ENCODE measurements at regions not wholly inside any gene's neighbourhood (a gene's known extent, or its start where the extent isn't known, plus 50 kb on each side); places are given as distances from the start of the nearest gene placed in this dataset.

DNA sequence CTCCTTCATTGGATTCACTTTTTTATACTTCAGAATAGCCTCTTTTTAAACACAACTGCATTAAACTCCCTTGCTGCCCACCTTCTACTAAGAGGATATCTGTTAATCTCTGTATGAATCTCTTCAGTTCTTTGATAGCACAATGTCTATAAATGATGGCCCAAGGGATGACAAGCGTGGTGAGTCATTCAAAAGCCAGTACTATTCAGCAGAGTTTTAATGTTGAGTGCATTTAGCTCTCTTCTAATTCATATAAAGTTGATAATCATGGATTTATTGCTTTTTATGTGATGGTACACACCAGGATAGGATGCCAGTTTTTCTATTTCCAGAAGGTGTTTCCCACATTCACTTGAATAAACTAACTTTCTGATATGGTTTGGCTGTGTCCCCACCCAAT, 57.4 kb upstream of the HECTD2 start:
- ATAC-seq (no peak), DNase-seq (no peak), FAIRE-seq (no peak)
- H3K27ac ChIP-seq: no peak overlapping the region
- intact Hi-C loops (cut with DNase I): no loop called here
- H3K9me3 ChIP-seq: no peaks in the 10 kb centered on the region
- no peaks in the 10 kb centered on the region for H3K36me3 ChIP-seq
- no peaks in the 10 kb centered on the region for H3K27me3 ChIP-seq
- H3K4me3 ChIP-seq: no peak overlapping the region
- TF ChIP-seq, protein P1, sequence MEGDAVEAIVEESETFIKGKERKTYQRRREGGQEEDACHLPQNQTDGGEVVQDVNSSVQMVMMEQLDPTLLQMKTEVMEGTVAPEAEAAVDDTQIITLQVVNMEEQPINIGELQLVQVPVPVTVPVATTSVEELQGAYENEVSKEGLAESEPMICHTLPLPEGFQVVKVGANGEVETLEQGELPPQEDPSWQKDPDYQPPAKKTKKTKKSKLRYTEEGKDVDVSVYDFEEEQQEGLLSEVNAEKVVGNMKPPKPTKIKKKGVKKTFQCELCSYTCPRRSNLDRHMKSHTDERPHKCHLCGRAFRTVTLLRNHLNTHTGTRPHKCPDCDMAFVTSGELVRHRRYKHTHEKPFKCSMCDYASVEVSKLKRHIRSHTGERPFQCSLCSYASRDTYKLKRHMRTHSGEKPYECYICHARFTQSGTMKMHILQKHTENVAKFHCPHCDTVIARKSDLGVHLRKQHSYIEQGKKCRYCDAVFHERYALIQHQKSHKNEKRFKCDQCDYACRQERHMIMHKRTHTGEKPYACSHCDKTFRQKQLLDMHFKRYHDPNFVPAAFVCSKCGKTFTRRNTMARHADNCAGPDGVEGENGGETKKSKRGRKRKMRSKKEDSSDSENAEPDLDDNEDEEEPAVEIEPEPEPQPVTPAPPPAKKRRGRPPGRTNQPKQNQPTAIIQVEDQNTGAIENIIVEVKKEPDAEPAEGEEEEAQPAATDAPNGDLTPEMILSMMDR (IDR thresholded peaks at IDR 0.05): no peak
- H3K4me1 ChIP-seq: peaks cover 0 to 11% (median 8%) of the 10 kb centered on the region in 3 donors
- WGBS, 2 donors: 95 to 97% methylated on average over 1 of the region's 1 CpG

DNA sequence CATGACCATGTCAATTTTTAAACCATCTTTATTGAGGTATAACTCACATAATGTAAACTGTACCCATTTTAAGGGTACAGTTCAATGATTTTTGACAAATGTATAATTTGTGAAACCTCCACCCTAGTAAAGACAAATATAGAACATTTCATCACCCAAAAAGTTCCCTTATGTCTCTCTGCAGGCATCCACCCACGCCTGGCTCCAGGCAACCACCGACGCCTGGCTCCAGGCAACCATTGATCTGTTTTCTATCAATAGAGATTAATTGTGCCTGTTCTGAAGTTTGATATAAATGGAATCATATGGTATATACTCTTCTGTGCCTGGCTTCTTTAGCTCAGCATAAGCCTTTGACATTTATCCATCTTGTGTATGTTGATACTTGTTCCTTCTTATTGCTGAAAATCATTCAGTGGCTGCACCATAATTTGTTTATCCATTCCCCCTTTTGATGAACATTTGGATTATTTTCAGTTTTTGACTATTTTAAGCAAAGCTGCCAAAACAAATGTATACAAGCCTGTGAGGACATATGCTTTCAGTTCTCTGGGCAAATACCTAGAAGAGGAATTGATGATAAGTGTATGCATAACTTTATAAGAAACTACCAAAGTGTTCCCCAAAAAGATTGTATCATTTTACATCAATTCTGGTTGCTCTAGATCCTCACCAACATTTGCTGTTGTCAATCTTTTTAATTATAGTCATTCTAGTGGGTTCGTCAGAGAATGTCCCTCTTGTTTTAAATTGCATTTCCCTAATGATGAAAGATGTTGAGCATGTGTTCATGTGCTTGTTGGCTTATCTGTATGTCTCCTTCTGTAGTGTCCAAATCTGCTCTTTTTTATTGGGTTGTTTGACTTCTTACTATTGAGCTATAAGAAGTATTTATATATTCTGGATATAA, 55.7 kb upstream of the HECTD2 start:
- DNase-seq: no peak
- FAIRE-seq: no peak
- WGBS, 2 donors: 78 to 83% methylated on average over 4 of the region's 4 CpGs
- TF ChIP-seq, protein P1 (IDR thresholded peaks at IDR 0.05): no peak
- peaks cover 0 to 11% (median 8%) of the 10 kb centered on the region in 3 donors for H3K4me1 ChIP-seq
- ATAC-seq: no peak
- intact Hi-C loops (cut with DNase I): no loop called here
- H3K27ac ChIP-seq: no peak overlapping the region
- no peaks in the 10 kb centered on the region for H3K36me3 ChIP-seq
- no peaks in the 10 kb centered on the region for H3K27me3 ChIP-seq
- no peaks in the 10 kb centered on the region for H3K9me3 ChIP-seq
- H3K4me3 ChIP-seq: no peak overlapping the region

DNA sequence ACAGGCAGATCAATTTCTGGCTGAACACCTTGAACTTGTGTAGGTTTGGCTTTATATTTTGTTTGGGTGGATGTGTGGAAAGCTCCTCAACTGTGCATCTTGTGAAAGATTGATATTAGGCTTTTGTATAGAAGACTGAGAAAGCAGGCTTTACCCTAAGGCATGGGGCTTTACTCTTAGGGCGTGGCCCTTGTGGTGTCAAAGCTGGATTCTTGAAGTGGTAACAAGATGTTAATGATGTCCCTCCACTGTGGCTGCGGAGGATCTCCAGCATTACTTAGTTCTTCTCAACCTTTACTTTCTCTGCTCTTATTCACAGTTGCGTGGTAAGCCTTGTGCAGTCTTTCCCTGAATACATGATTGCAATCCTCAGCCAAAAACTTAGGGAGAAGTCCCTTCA, 54.1 kb upstream of the HECTD2 start:
- ATAC-seq (no peak), DNase-seq (no peak), FAIRE-seq (no peak)
- H3K27ac ChIP-seq: no peak overlapping the region
- no peaks in the 10 kb centered on the region for H3K9me3 ChIP-seq
- 90 to 92% methylated on average over 3 of the region's 3 CpGs for WGBS, 2 donors
- TF ChIP-seq, protein P1 (IDR thresholded peaks at IDR 0.05): no peak
- H3K4me1 ChIP-seq: peaks cover 0 to 6% (median 0%) of the 10 kb centered on the region in 3 donors
- no peaks in the 10 kb centered on the region for H3K27me3 ChIP-seq
- H3K4me3 ChIP-seq: no peak overlapping the region
- intact Hi-C loops (cut with DNase I): no loop called here
- no peaks in the 10 kb centered on the region for H3K36me3 ChIP-seq

DNA sequence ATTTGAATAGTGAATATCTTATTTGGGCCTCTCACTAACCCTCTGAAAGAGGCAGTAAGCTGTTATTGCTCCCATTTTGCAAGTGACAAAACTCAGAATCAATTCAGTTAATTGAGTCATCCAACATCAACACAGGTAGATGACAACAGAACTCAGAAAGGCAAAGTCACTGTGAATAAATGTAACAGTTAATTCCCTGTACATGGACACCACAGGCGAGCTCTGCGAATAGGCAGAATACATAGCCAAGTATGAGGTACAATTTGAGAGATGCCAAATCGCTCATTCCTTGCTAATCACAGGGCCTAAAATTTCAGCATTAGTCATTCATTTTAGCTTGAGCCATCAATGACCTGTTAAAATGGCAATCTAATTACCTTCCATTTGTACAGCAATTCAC, 52.6 kb upstream of the HECTD2 start:
- Histone ChIP-seq H3K27me3 (no peaks in the 10 kb centered on the region), H3K4me3 (no peak overlapping the region), H3K9me3 (no peaks in the 10 kb centered on the region), H3K36me3 (no peaks in the 10 kb centered on the region), H3K4me1 (no peaks in the 10 kb centered on the region), H3K27ac (no peak overlapping the region)
- WGBS, 2 donors: 92 to 96% methylated on average over 3 of the region's 3 CpGs
- intact Hi-C loops (cut with DNase I): no loop called here
- no peak for ATAC-seq
- DNase-seq: no peak
- TF ChIP-seq, protein P1 (IDR thresholded peaks at IDR 0.05): no peak
- no peak for FAIRE-seq

Measured in pancreas (tissue), 10 donors.